ENCODE measurements at regions not wholly inside any gene's neighbourhood (a gene's known extent, or its start where the extent isn't known, plus 50 kb on each side); places are given as distances from the start of the nearest gene placed in this dataset.

DNA sequence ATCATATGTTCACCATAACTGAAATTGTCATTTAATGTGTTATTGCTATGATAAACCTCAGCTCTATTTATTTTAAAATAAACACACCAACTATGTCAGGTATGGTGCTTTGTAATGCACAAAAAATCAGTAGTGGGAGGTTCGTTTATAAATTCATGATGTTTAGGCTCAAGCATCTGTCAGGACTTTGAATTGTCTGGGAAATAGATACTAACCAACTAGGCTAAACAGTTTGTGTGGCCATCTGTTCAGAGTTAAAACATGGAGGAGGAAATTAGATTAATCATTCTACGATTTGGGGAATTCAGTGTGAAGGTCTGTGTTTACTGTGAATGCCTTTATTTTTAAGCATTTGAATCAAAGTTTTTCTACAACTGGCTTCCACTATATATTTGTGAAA, 212.6 kb upstream of the FZD8 start:
- TF ChIP-seq POLR2A (IDR thresholded peaks at IDR 0.05): no peak
- TF ChIP-seq, protein P1, sequence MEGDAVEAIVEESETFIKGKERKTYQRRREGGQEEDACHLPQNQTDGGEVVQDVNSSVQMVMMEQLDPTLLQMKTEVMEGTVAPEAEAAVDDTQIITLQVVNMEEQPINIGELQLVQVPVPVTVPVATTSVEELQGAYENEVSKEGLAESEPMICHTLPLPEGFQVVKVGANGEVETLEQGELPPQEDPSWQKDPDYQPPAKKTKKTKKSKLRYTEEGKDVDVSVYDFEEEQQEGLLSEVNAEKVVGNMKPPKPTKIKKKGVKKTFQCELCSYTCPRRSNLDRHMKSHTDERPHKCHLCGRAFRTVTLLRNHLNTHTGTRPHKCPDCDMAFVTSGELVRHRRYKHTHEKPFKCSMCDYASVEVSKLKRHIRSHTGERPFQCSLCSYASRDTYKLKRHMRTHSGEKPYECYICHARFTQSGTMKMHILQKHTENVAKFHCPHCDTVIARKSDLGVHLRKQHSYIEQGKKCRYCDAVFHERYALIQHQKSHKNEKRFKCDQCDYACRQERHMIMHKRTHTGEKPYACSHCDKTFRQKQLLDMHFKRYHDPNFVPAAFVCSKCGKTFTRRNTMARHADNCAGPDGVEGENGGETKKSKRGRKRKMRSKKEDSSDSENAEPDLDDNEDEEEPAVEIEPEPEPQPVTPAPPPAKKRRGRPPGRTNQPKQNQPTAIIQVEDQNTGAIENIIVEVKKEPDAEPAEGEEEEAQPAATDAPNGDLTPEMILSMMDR (IDR thresholded peaks at IDR 0.05): no peak

Data from right lobe of liver (tissue), 4 donors.